ENCODE measurements at regions not wholly inside any gene's neighbourhood (a gene's known extent, or its start where the extent isn't known, plus 50 kb on each side); places are given as distances from the start of the nearest gene placed in this dataset.

- no peak for TF ChIP-seq SIN3A (IDR thresholded peaks at IDR 0.05; ENCODE audit: low read depth, low read length)
- no peak for TF ChIP-seq CTCF (IDR thresholded peaks at IDR 0.05 in 2 of 3, conservative IDR thresholded peaks at IDR 0.05 in 1 of 3; ENCODE audit: control insufficient read depth in 2 of 3, extremely low read depth in 1 of 3, insufficient read depth in 1 of 3, low read depth in 3 of 3, low read length in 3 of 3)
- no peak for TF ChIP-seq RUNX3 (IDR thresholded peaks at IDR 0.05; ENCODE audit: low read length)
- no peak for TF ChIP-seq YY1 (IDR thresholded peaks at IDR 0.05; ENCODE audit: low read depth, low read length)
- no peak for TF ChIP-seq ATF3 (IDR thresholded peaks at IDR 0.05; ENCODE audit: borderline replicate concordance, extremely low read depth, low read depth, low read length)
- TF ChIP-seq ZBTB40 (IDR thresholded peaks at IDR 0.05; ENCODE audit: borderline replicate concordance) = no peak
- TF ChIP-seq E2F8 (IDR thresholded peaks at IDR 0.05; ENCODE audit: low read depth, partially characterized antibody) = no peak
- no peak for TF ChIP-seq CHD4 (IDR thresholded peaks at IDR 0.05)
- no peak for TF ChIP-seq EZH2 (IDR thresholded peaks at IDR 0.05; ENCODE audit: borderline replicate concordance, control insufficient read depth, low read depth, low read length)
- no peak for TF ChIP-seq SP1 (IDR thresholded peaks at IDR 0.05; ENCODE audit: low read depth, low read length)
Measured at GRCh38 chr2:59924346-59924745, 629.1 kb downstream of the BCL11A start.

Data from GM12878 (cell line).